ENCODE measurements at regions not wholly inside any gene's neighbourhood (a gene's known extent, or its start where the extent isn't known, plus 50 kb on each side); places are given as distances from the start of the nearest gene placed in this dataset.

DNA sequence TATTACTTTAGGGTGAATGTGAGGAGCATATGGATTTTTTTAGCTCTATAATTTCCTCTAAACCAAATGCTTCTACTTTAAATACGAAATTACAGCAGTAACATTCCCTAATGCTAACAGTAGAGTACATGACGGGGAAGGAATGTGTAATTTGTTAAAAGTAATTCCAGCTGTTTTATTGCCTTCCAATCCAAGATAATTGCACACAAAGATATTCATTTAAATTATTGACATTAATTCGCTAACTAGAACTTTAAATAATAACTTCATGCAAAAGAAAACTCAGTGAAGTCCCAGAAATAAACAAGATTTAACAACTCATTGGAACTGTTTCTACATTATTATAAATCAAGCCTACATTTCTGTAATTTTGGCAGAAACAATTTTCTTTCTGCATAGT, 261.4 kb upstream of the CFAP20DC start:
- intact Hi-C loops (cut with micrococcal nuclease) = loop anchor here (5.0 to 10.0 kb wide), 2 partner anchors 264 to 546 kb away; no protein-coding TSS in a partner anchor

DNA sequence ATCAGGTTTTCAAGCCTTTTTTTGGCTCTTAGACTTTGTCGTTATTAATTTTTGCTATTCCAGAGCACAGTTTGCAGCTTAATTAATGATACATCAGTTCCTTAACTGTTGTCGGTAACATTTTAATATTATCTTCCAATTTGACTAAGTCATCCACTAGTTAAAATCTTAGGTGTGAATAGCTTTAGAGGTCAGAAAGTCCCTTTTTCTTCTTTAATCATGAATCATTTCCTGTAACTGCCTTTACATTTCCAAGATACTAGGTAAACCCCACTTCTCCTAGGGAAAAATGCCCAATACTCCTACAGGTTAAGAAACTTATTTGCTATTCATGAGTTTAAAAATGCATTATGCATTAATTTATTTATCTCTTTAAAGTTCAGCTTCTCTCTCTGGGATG, 260.9 kb upstream of the CFAP20DC start:
- intact Hi-C loops (cut with micrococcal nuclease) = loop anchor here (5.0 to 10.0 kb wide), 2 partner anchors 264 to 547 kb away; no protein-coding TSS in a partner anchor

DNA sequence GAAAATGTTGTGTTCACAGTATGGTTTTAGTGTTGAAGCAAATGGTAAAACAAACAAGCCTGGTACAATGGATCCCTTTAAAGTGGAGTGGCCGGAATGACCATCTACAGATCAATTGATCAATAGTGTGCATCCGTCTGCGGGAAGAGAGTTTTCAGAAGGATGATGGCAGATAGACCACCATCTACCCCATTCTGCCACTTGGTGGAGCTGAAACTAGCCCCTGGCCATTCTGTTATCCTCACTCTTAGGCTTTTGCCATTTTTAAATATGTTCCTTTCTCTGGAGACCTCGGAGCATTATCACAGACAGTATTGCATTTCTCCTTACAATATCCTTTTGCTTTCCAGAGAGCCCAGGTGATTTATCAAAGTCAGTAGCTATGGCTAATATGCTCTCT, 258.9 kb upstream of the CFAP20DC start:
- intact Hi-C loops (cut with micrococcal nuclease) = no loop called here

DNA sequence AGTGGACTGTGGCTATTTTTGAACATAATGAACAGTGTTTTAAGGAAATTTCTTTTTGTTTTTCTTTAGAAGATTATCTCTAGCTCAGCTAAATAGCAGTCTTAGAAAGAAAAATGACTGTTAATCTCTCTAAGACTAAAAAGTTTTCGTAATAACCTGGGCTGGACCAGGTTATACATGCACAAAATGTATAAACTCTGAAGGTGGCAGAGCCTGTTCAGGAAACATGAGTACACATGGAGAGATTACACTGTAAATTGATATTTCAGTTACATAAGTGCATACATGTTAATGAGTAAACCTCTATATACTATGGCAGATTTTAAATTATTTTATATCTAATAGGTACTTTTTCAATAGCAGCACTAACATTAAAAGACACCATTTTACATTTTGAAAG, 258.2 kb upstream of the CFAP20DC start:
- intact Hi-C loops (cut with micrococcal nuclease) = no loop called here

DNA sequence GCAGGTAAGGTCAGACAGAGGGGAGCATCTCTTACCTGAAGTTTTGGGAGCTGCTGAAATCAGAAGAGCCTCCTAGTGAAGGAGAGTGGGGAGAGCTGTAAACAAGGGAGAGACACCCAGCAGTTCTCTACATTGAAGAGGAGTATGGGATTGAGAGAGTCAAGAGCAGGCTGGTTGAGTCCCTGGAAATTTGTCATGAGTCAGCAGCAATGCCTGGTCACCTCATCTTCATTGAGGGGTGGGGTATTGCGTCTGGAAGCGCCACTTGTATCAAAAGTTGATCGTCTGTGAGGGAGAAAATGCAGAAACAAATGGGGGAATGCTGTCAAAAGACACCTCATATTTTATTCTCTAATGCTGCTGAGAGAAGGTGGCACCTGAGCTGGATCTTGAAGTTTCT, 256.6 kb upstream of the CFAP20DC start:
- intact Hi-C loops (cut with micrococcal nuclease) = no loop called here

DNA sequence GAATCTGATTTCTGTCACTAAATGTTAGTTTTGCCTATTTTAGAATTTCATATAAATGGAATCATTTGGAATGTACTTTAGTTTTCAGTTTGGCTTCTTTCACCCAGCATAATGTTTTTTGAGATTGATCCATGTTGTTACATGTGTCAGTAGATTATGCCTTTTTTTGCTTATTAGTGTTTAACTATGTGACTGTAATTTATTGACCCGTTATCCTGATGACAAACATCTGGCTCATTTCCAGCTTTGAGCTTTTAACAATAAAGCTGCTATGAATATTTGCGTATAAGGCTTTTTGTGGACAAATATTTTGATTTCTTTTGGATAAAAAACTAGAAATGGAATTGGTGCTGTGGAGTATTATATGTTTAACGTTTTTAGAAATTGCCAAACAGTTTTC, 254.5 kb upstream of the CFAP20DC start:
- intact Hi-C loops (cut with micrococcal nuclease) = no loop called here

DNA sequence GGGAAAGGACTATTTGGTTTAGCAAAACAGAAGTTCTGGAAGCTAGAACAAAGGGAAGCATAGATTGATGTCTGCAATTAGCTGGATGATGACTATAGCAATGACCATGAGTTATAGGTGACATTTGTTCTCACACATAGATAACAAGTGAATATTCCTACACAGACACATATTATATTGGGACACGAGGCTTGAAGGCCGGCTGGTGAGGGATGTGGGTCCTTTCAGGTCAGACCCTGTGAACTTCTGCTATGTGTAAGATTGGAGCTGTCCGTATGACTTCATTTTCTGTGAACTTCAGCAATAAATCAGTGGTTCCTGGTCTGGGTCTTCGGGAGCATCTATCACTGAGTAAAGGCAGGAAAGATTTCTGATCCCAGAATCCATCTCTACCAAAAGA, 253.6 kb upstream of the CFAP20DC start:
- intact Hi-C loops (cut with micrococcal nuclease) = no loop called here

DNA sequence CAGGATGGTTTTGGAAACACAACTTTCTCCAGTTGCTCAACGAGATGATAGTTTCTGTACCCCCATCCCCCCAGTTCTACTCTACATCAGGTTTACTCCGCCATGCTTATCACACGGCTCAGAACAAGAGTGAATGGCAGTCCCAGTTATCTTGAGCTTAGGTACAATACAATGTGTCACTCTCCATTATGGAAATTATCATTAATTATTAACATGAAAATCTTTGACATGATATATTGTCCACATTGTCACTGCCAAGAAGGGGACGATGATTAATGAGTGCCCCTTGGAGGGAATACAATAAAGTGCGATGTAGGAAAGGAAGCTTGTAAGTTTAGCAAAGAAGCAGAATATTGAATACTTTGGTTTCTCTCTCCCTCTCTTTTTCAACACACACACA, 252.6 kb upstream of the CFAP20DC start:
- intact Hi-C loops (cut with micrococcal nuclease) = no loop called here

DNA sequence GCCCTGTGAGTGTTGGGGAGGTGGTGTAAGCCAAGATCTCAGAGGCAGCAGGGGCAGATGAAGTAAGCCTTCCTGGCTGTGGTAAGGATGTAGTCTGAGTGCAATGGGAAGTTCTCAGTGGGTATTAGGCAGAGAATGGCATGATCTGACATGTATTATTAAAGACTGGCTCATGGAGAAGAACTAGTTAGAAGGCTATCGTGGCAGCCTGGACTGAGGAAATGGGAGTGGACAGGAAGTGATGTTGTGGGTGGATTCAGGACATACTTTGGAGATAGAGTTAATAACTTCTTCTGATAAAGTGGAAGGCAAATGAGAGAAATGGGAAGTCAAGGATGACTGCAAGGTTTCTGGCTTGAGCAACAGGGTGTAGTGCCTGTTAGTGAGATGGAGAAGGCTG, 250.9 kb upstream of the CFAP20DC start:
- intact Hi-C loops (cut with micrococcal nuclease) = no loop called here

DNA sequence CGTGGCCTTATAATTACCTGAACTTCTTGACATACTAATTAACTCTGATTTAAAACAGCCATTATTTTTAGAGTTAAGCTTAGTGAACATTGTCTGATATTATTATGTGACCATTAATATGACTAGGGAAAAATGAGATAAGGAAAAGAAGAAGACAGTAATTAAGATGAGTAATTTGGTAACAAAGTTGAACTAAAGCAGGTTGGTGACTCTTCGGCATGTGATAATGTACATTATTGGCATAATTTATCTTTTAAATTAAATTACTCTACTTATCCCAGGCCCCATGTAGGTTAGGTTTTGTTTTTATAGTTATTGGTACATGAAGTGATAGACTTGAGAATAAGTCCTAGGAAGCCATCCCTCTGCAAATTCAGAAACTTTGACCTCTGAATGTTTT, 249.7 kb upstream of the CFAP20DC start:
- intact Hi-C loops (cut with micrococcal nuclease) = no loop called here

DNA sequence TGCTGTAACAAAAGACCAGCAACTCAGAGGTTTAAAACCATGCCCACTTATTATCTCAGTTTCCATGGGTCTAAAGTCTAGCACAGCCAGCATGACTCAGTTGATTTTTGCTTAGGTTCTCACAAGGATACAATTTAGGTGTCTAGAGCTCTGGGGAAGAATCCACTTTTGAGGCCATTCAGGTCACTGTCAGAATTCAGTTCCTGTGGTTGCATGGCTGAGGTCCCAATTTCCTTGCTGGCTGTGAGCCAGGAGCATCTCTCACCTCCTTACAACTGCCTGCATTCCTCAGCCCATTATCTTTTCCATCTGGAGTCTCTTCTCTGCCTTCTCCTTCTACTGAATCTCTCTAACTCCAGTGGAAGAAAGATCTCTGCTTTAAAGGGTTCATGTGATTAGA, 240.5 kb upstream of the CFAP20DC start:
- intact Hi-C loops (cut with micrococcal nuclease) = no loop called here

DNA sequence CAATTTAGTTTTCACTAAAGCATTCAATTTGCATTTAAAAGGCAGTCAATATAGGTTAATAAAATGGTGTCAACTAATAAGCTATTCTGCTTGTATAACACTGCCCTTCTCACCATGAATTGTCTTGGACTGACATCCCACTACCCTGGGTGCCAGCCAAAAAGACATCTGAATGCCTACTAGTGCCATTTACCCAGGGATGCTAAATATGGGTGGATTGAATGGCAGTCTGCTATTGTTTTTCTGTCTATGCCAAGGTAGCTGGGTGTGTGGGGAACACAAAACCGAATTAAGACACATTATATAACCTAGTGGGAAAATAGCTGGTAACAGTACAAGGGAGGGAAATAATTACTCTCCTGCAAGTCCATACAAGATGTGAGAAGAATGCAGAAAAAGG, 240.0 kb upstream of the CFAP20DC start:
- intact Hi-C loops (cut with micrococcal nuclease) = no loop called here

DNA sequence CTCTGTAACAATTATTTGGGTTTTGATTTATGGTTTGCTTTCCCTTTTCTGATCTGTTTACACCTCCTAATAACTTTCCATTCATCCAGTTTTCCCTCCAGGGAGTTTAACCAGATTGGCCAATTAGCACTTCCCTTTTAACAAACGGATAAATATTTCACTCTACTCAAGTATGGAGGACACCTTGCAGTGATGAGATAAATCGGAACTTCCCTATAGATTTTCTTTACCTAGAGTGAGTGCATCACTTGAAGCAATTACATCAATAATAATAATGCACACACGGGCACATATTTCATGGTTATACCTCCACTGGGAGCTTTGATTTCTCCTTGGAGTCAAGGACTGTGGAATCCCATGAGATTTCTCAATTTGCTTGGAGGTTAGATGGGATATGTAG, 239.1 kb upstream of the CFAP20DC start:
- intact Hi-C loops (cut with micrococcal nuclease) = no loop called here

DNA sequence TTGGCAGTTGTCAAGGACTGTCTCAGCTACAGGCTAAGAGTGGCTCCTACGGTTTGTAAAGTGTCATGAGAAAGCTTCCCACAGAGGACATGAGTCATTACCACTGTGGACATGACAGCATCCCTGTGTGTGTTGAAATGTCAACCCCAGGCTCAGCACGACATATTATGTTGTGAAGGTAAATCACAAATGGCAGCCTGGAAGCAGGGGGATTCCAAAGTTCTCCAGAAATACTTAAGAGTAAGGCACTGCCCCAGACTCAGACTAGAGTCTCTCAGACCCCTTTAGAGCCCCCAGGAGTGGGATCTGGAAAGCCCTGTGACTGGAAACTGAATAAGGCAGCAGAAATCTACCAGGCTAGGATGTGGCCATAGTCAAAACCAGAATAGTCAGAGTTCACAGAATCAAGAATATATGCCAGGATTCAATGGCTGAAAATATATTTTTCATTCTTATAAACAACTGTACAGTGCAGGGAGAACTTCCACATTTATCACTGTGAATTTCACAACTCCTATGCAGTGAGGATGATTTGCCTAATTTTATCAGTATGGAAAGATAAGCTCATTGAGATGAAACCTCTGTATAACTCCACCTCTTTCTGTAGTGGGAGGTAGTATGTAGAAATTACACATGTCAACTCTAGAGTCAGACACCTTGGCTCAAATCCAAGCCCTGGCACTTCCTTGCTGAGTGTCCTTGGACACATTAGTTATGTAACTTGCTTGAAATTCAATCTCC, 237.1 kb upstream of the CFAP20DC start:
- intact Hi-C loops (cut with micrococcal nuclease) = no loop called here

DNA sequence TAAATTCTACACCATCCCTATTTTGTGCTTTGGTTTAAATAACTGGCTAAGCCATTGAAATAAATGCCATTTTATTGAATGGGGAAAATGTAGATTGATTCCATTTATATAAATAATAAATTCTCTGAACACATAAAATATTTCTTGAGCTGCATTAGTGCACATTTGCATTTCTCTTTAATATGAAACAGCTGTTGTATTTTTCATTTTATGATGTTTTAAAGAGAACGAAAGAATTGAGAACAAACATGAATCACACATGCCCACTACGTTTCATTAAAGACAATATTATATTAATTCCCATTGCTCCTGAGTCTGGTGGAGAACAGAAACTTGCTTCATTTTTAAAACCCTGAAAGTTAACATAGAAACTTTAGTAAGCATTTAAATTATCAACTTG, 235.7 kb upstream of the CFAP20DC start:
- intact Hi-C loops (cut with micrococcal nuclease) = no loop called here

DNA sequence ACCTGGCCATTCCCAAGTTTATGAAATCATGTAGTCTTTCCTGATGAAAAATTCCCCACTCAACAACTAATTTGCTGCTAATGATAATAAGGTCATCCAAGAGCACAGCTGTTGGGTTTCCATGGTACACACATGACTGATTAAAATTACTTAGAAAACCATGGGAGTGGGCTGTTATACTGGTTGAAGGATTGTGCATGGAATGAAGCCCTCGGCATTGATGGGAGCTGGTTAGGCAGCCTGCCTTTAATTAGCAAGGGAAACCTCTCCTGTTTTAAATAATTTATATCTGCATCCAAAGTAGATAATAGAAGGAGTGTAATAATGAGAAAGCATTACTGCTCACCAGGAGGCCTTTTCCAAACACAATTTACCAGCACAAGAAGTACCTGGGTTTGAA, 235.1 kb upstream of the CFAP20DC start:
- intact Hi-C loops (cut with micrococcal nuclease) = no loop called here

DNA sequence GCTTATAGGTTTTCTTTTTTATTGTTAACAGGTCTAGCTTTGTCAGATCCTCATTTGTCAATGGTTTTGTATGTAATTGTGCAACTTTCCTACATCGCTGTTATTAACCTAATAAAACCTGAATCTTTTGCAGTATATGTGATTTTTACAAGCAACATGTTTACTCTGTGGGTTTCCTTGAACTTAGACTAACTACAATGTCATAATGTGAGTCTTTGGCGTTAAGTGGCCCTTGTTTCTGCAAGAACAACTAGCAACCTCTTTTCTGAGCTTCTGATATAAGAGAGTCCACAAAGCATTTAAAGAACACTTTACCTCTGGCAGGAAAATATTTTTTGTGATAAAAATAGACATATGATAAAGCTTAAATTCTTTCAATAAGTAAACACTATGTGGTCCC, 230.3 kb upstream of the CFAP20DC start:
- intact Hi-C loops (cut with micrococcal nuclease) = no loop called here

DNA sequence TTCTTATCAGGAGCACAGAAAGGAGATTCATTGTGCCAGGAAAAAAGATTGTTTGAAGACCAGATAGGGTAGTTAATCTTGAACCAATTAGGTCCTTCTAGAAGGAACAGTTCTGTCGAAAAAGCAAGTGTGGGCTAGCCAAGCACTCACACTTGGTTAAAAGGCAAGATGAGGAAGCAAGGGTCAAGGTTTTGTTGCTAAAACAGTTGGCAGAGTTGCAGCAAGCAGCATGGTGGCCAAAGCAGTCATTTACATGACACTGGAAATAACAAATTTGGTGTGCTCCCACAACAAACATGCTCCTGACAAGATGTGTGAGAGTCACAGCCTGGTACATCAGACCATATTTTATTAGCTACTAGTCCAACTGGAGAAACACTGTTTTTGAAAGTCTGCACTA, 228.0 kb upstream of the CFAP20DC start:
- intact Hi-C loops (cut with micrococcal nuclease) = no loop called here

DNA sequence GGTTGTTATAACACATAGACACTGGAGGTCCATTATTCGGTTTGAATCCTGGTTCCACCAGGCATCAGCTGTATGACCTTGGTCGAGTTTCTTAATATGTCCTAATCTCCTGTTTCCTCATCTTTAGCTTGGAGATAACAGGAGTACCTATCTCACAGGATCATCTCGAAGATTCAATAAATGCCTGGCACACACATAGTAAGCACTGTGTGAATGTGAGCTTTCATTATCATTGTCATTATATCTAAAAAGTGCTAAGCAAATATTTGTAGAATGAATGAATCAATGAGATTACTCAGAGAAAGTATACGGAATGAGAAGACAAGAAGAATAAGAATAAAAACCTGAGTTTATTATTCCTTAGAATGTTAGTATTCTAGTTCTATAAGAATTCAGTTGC, 227.4 kb upstream of the CFAP20DC start:
- intact Hi-C loops (cut with micrococcal nuclease) = no loop called here

DNA sequence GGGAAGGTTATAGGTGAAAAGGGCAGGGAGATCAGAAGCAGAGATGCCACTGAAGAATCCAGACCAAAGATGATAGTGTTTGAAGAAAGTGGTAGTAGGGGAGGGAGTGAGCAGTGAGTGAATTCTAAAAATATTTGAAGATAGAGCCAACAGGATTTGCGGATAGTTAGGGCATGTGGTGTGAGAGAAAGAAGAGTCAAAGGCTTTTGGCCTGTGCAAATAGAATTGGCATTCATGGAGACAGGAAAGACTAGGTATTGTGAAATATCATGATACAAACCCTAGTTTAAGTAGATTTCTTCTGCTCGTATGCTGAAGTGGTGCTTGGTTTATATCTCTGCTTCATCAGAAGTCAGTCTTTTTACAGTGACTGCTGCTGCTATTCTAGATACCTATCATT, 224.2 kb upstream of the CFAP20DC start:
- intact Hi-C loops (cut with micrococcal nuclease) = no loop called here

DNA sequence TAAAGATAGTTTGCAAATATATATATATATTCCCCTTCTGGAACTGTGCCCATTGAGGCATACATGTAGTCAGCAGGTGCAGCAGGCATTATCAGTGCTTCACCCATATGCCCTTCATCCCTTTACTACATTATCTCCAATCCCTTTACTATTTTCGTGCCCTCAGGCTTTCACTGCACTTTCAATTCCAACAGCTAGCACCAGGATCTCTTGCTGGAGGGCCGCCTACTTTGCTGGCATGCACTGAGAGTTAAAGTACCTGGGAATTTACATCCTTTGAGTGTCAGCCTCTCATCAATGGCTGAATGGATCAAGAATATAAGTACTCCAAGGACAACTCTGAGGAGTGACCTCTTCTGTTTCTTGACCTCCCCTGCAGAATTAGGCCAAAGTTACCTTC, 222.1 kb upstream of the CFAP20DC start:
- intact Hi-C loops (cut with micrococcal nuclease) = no loop called here

DNA sequence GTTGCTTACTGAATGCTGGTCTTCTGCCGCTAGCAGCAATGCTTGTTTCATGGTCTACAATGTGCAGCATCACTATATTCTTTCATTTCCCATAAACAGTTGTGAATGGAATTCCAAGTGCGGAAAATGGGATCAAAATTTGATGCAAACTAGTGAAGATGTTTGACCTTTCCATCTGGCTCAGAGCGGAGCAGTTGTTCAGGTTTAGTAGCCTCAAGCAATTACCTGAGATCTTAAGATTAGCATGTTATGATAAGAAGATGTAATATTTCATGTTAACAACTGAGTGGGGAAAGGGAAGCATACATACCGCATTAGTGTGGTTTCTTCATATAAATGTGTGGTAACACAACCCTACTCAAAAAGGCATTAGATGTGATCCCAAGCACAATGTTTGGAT, 221.1 kb upstream of the CFAP20DC start:
- intact Hi-C loops (cut with micrococcal nuclease) = no loop called here

DNA sequence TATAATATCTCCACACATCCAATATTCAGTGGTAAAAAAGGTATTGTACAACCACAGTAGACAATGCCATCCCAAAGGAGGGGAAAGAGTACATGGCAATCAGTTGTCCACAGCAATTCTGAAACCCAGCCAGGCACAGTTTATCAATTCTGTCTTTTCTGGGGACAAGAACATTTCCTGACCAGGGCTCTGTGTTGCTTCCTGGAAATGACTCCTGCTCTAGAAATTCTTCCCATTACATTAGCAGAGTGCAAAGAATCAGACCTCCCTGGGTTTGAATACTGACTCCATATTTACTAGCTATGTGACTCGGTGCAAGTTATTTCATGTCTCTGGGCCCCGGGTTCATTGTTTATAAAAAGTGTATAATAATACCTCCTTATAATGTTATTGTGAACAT, 220.4 kb upstream of the CFAP20DC start:
- intact Hi-C loops (cut with micrococcal nuclease) = no loop called here

DNA sequence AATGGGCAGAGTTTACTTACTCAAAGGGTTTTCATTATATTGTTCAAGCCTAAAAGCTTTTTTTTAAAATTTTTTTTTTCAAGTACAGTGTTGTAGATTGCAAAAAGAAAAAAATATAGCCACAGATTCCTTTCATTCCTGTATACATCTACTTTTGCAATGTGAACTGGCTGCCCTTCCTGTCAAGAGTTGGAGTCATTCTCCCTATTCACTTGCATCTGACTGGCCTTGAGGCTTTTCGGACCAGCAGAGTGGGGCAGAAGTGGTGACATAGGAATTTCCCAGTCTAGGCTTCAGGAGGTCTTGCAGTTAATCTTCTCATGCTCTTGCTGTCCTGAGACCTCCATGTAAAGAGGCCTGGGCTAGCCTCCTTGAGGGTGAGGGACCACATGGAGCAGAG, 218.3 kb upstream of the CFAP20DC start:
- intact Hi-C loops (cut with micrococcal nuclease) = no loop called here
